Activated effector memory CD4-positive, alpha-beta T cell treated with anti-CD3 and anti-CD28 coated beads, Interleukin-2, amount 50 U/mL, for 16 hours (primary cell): ENCODE measurements at regions not wholly inside any gene's neighbourhood (a gene's known extent, or its start where the extent isn't known, plus 50 kb on each side); places are given as distances from the start of the nearest gene placed in this dataset.
"Not testable (repeated sequence)": the region's sequence is repeated elsewhere in the genome, so short reads cannot be mapped to it uniquely, and the experiment has no call there.

Experiments
- DNase-seq: peaks from one replicate; pipeline ENCODE4 v3.0.0-alpha.2; 2020

DNA sequence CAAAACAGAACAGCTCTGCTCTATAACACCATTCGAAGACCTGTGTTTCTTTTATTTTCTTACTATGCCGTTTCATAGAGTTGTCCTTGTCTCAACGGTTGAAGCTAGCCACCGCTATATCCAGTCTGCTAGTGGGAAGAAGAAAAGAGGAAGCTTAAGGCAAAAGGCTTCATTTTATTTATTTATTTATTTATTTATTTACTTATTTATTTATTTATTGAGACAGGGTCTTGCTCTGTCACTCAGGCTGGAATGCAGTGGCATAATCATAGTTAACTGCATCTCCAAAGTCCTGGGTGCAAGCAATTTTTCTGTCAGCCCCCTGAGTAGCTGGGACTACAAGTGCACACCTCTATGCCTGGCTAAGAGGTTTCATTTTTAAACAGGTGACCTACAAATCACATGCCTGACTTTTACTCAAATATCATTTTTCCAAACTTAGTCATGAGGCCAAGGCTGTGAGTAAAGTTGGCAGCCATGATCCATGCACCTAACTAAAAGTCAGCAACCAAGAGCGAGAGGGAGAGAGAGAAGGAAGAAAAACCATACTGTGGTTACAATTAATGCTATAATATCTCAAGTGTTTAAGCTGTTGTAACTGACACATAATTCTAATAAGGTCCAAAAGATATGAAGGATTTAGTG lies 1305.3 kb upstream of the LRRTM3 start:
- no peak for DNase-seq

DNA sequence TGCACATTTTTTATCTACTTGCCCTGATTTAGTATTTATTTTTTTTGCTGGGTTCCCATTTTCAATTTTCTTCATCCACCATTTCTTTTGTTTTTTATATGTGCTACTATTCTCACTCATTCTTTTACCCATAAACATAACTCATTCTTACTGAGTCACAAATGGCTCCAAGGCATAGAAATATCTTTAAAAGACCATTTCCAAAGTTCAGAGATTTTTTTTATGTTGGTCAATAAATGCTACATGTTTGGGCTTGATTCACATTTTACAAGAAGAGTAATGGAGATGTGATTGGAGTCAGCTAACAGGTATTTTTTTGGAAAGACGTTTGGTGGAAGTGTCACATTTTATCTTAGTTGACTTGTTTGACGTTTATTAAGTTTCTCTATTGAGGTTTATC lies 1303.2 kb upstream of the LRRTM3 start:
- no peak for DNase-seq

DNA sequence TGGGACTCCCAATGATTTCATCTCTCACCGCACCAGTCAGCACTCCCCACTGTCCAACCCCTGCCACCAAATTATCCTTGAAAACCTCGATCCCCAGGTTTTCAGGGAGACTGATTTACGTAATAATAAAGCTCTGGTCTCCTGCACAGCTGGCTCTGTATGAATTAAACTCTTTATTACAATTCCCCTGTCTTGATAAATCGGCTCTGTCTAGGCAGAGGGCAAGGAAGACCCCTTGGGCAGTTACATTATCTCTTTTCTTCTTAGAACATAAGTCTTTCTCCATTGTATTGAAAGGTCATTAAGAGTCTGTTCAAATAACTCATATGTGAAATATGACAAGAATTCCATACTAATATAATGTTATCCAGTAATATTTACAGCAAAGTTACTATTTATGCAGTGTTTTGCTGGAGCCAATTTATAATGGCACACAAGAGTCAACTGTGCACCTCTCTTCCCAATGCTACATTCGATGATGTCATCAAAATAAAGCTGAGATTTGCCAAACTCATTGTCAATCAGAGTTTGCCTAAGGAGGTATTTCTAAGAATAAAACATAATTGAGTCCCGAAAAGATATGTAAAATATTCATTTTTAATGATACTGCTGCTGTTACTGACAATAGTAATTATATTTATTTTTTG lies 1297.2 kb upstream of the LRRTM3 start:
- DNase-seq, result no peak

DNA sequence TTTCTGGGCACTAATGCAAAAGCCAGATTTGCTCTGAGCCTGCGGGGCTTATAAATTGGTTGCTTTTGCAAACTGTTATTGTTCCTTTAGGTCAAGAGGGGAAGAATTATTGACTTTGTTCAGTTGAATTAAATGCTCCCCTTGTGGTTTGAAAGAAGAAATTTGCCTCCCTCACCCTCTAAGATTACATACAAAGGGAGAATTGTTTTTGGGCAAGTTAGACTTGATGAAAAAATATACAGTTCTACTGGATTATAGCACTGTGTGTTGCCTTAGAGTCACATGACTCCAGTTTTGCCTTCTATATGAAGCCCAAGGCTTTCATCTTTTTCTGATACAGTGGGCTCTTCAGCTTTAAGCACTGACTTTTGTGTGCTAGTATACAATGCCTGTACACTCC lies 1265.8 kb upstream of the LRRTM3 start:
- DNase-seq, result no peak

DNA sequence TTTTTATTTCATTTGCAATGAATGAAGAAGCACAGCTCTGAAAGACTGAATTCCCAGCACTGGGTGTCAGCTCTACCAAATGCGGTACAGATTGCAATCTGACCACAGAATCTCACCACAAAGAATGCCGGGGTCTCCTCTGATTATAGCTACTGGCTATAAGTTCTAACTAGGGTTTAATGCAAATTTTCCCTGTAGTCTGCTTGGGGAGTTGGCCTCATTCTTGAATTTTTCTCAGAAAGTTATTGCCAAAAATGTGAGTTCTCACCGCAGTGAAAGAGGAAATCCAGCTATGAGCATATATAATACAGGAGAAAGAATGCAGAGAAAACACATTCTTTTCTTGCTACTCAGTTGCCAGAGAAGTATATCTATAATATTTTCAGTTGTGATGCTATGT lies 1255.7 kb upstream of the LRRTM3 start:
- no peak for DNase-seq

DNA sequence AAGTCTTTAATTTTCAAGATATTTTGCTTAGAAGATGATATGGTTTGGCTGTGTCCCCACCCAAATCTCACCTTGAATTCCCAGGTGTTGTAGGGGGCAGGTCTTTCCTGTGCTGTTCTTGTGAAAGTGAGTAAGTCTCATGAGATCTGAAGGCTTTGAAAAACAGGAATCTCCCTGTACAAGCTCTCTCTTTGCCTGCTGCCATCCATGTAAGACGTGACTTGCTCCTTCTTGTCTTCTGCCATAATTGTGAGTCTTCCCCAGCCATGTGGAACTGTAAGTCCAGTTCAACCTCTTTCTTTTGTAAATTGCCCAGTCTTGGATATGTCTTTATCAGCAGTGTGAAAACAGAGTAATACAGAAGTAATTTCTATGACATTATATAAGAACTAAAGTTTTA lies 1255.2 kb upstream of the LRRTM3 start:
- not testable (repeated sequence) for DNase-seq

DNA sequence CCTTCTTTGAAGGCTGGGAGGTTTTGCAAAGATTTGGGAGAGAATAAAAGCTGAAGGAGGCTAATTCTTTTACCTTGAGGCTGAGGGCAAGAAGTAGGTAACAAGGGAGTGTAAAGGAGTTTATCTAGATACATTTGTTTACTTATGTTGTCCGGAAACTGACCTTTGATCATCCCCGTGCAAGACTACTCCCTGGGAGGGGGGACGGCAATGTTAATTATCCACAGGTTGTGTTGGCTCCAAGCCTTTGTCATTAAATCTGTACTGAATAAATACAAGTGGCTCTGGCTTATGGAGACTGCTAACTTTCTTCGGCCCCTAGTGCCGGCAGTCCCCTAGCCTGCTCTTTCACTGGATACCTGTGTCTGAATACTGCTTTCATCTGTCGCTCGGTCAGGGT lies 1250.6 kb upstream of the LRRTM3 start:
- DNase-seq, result no peak

DNA sequence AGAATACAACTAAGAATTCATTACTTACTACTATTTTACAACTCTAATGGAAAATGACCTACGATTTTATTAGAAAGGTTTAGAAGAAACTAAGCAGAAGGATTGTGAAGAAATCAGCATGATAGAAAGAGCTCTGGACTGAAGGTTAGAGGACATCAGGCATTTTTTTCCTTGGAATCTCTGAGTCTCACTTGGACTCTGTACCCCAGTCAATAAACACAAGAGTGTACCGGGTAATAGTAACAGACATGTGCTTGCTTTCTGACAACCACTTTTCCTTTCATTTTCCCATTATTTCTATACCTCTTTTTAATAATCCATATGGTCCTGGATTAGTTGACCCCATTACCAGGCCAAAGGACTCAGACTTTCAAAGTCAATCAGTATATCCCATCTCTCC lies 1240.9 kb upstream of the LRRTM3 start:
- no peak for DNase-seq

DNA sequence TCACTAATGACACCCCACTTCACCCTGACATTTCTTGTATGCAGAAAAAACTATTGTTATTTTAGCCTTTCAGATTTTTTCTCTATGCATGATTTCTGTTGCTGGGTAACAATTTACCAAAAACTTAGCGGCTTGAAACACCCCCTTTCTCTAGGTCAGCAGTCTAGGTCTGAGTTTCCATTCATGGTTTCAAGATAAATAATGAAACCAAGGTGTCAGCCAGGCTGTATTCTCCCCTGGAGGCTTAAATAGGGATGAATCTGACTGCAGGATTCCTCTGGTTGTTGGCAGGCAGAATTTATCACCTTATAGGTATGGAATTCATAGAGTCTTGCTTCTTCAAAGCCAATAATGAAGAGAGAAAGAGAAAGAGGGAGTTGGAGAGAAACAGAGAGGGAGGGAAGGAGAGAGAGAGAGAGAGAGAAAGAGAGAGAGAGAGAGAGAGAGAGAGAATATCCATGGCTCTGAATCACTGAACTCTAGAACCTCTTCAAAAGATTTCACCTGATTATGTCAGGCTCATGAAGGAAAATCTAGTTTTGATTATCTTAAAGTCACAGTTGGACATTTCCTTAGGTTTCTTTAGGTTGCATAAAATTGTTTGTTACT lies 1224.6 kb upstream of the LRRTM3 start:
- DNase-seq, result no peak

DNA sequence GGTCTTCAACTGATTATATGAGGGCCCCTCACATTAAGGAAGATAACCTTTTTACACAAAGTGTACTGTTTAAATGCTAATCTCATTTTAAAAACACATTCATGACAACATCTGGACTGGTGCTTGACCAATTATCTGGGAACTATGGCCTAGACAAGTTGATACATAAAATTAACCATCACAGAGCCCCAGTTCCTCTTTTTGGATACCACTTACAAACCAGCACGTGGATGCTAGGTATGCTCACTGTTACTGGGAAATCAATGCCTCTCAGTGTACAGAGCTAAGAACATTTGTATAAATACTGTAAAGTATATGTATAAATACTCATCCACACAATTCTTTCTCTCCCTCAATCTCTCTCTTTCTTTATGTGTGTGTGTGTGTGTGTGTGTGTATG lies 1217.8 kb upstream of the LRRTM3 start:
- DNase-seq, result no peak

DNA sequence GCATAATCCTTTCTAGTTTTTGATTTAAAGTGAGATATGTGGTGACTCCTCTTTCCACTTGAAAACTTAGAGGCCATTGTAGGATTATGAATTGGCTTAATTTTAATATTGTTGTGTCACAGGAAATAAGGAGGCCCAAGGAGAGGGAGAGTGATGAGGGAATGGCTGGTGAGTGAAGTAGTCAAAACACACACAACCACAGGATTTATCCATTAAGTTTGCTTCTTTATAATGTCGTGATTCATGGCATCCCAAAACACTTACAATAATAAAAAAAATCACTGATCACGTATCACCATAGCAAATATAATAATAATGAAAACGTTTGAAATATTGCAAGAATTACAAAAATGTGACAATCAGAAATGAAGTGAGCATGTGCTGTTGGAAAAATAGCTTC lies 1215.5 kb upstream of the LRRTM3 start:
- no peak for DNase-seq

DNA sequence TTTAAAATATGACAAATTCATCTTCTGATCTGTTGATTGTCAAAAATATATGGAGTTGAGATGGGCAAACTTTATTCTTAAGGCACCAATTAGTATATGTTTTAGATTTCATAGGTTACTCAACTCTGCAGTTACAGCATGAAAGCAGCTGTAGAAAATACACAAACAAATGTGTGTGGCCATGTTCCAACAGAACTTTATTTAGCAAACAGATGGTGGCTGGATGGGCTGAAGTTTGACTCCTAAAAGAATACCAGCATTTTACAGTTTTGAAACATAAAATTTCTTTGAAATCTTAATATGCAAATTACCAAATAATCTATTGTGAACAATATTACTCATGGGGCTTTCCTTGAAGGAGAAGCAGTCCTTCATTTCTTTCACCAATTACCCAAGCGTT lies 1206.0 kb upstream of the LRRTM3 start:
- no peak for DNase-seq

DNA sequence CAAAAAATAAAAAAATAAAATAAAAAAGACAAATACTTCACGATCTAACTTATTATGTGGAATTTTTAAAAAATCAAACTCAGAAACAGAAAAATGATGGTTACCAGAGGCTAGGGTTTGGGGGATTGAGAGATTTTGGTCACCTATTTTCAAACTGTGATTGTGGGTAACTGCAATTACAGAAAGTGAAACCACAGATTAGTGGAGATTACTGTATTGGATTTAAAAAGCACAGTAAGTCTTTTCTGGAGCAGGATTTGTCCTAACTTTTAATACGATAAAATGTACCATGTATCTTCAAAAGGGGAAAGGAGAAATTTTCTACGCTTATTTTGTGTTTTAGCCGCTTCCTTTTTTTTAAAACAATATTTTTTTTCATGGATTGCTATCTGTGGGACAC lies 1204.9 kb upstream of the LRRTM3 start:
- DNase-seq, result no peak

DNA sequence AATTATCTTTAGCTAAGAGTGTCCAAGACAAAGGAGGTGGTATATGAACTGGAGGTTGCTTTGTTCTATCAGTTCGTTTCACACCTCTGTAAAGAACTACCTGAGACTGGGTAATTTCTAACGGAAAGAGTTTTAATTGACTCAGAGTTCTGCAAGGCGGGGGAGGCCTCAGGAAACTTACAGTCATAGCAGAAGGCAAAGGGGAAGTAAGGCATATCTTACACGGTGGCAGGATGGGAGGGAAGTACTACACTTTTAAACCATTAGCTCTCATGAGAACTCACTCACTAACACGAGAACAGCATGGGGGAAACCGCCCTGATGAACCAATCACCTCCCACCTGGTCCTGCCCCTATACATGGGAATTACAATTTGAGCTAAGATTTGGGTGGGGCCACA lies 1202.3 kb upstream of the LRRTM3 start:
- no peak for DNase-seq

DNA sequence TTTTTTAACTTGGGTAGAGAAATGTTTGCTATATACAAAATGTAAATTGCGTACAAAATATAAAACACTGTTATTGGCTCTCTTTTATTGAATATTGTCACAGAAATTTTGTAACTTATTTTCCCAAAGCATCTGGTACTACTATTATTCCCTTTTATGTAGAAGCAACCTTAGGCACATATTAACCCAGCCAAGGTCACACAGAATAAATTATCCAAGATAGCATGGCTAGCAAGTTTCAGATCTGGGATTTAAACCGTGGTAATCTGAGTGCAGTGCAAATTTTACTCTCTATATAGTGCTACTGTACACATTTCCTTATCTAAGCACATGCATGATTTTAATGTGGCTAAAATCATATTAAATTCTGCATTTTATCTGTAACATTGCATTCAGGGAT lies 1190.5 kb upstream of the LRRTM3 start:
- DNase-seq, result no peak

DNA sequence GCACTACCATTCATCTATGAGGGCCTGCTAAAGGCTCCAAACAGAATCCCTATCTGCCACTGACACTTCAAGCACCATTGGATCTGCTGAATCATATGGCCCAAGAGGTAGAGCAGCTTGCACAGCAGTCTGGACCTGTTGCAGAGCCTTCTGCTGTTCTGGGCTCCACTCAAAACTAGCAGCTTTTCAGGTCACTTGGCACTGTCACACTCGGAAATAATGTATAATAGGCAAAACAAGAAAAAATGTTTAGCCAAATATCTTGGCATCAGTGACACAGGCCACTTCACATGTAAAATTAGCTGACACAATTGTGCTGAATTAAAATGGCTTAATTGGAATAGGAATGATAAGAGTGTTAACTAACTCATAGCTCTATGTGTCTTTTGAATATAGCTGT lies 1182.9 kb upstream of the LRRTM3 start:
- DNase-seq, result no peak

DNA sequence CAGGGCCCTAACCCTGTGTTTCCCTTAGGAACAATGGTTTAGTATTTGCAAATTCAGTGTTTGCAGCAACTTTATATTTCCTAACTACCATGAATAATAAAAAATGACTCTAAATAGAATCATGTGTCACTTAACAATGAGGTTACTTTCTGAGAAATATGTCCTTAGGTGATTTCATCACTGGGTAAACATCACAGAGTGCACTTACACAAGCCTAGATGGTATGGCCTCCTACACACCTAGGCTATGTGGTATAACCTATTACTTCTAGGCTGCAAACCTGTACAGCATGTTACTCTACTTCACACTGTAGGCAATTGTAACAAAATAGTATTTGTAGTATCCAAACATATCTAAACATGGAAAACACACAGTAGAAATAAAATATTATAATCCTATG lies 1174.6 kb upstream of the LRRTM3 start:
- DNase-seq, result no peak

DNA sequence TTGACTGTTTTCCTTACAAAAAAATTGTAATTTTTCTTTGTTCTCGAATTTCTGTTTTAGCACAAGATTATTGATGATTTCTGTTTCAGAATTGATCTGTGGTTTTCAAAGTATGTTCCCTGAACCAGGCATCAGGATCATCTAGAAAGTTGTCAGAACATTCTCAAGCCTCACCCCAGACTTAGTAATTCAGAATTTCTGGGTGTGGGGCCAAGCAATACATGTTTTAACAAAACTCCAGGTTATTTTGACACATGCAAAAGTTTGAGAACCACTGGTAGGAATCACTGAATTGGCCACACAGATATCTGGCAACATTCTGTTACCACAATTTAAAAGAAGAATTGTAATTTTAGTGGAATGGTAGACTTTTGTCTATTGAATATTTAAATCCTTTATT lies 1173.9 kb upstream of the LRRTM3 start:
- no peak for DNase-seq

DNA sequence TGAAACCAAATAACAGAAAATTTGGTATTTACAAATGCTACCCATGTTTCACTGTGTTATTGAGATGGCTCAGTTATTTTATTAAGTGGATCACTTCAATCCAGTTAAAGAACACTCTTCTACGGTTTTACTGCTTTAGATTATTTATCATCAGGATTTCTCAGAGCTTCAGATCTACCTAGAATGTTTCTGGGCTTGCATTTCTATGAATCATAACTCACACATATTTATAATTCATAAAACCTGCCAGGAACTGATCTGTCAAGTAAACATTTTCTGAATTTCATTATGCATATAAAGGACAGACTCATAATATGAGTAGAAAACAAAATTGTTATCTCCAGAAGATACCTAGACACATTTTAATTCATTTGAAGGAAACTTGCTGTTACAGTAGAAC lies 1172.3 kb upstream of the LRRTM3 start:
- no peak for DNase-seq

DNA sequence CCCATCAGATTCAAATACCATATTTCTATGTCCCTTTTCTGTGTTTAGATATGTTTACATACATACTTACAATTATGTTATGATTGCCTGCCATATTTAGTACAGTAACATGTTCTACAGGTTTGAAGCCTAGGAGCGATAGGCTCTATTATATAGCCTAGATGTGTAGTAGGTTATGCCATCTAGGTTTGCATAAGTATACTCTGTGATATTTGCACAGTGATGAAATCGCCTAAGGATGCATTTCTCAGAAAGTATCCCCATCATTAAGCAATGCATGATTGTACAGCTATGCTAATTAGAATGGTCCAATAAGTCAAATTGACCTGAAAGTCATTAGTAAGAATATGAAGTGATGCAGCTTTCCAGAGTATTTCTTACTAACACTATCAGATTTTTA lies 1171.7 kb upstream of the LRRTM3 start:
- no peak for DNase-seq

DNA sequence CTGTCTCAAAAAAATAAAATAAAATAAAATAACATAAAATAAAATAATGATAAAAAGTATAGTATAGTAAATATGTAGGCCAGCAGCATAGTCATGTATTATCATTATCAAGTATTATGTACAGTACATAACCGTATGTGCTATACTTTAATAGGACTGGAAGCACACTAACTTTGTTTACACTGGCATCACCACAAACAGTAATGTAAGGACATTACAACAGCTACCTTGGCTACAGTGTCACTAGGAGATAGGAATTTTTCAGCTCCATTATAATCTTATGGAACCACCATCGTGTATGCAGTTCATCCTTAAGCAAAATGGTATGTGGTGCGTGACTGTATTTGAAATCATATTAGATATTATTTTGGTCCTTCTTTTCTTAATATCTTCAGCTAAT lies 1163.5 kb upstream of the LRRTM3 start:
- DNase-seq, result no peak

DNA sequence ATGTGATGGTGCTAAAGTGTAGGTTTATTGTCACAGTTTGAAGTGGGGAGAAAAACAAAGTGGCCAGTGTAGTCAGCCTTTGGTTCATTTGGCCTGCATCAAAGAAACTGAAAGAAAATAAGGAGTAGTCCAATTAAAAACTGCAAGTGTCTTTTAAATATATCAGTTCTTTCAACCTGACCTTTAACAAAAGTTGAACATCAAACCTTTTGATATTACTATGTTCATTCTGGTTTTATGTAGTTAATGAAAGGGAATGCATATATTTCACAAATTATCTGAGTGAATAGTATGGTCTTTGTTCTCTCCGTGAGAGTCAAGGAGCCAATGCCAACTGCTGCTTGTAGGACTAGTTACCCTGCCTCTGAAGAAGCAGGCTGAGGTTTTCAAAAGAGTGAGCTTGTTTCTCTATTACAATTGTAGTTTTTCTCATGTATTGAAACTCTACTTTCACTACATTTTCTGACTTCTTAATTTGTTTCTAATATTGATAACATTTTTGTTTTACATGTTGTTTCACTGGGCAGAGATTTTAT lies 1160.8 kb upstream of the LRRTM3 start:
- DNase-seq, result no peak

DNA sequence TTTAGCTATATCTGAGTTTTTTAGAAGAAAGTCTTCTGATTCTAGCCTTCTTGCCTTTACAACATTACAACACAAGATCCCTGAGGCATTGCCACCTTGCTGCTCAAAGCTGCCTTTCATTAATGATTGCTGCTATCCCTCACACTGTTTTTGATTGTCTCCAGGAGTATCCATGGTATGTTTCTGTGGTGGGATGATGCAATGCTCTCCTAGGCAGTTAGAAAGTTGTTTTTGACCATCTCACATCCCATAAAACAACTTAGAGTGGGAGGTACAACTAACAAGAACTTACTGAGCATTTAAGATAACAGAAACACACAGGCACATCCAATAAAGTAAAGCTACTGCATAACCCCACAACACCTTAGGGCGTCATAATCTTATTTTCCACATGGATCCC lies 1156.0 kb upstream of the LRRTM3 start:
- no peak for DNase-seq

DNA sequence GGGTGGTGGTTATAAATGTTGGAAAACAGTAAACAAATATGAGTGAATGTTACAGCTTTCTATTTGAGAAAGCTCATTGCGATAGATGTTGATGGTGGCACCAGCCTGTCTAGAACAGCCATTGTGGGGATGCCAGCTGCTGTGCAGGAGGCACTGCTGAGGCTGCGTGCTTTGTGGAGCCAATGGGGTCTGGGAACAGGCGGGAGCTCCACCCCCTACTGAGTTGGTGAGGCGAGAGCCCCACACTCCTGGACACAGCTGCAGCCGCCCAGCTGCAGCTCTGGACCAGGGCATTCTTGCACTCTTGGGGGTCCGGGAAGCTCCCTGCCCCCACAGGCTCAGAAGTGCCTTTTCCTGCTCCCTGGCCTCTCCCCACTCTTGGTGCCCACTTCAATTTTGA lies 1147.1 kb upstream of the LRRTM3 start:
- DNase-seq, result no peak

DNA sequence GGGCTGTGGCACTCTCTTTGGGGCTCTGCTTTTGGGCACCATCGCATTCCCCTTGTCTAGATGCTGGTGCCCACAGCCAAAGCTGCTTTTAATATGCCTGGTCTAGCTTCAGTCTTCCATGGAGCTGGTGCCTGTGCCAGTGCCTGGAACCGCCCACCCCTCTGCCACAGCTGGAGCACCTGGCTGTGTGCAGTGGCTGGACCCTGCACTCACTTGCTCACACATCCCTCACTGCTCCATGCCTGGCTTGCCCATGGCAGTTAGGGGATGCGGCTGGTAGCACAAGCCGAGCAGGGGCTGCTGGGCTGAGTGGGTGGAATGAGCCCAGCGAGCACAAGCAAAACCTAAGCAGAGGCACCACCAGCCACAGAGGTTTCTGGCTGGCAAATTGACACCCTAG lies 1145.9 kb upstream of the LRRTM3 start:
- no peak for DNase-seq
